Stimulated activated CD8-positive, alpha-beta memory T cell treated with anti-CD3 and anti-CD28 coated beads, Interleukin-15, amount 100 ng/mL, for 1 hour (primary cell): ENCODE measurements at regions not wholly inside any gene's neighbourhood (a gene's known extent, or its start where the extent isn't known, plus 50 kb on each side); places are given as distances from the start of the nearest gene placed in this dataset.
A peak's percentile ranks its signal among the peaks of the same experiment; 100 is the strongest.
"Not testable (repeated sequence)": the region's sequence is repeated elsewhere in the genome, so short reads cannot be mapped to it uniquely, and the experiment has no call there.

Experiments
- DNase-seq: peaks from one replicate; pipeline ENCODE4 v3.0.0-alpha.2; 2020; ENCODE audit warnings: low read depth

GRCh38 chr1:198934426-198934825, 295.6 kb downstream of the PTPRC start:
- no peak for DNase-seq

- DNase-seq, result peak; percentile 17
These were observed 296.1 kb downstream of the PTPRC start for GRCh38 chr1:198934901-198935305.

- no peak for DNase-seq
These were observed 296.6 kb downstream of the PTPRC start for GRCh38 chr1:198935306-198935921.

GRCh38 chr1:198936371-198937083, 297.7 kb downstream of the PTPRC start:
- DNase-seq, result no peak

- no peak for DNase-seq
These were observed 298.6 kb downstream of the PTPRC start for GRCh38 chr1:198937231-198938031.

- no peak for DNase-seq
These were observed 300.4 kb downstream of the PTPRC start for GRCh38 chr1:198939286-198939685.

- DNase-seq, result no peak
These were observed 301.1 kb downstream of the PTPRC start for GRCh38 chr1:198939956-198940355.

- no peak for DNase-seq
These were observed 303.6 kb downstream of the PTPRC start for GRCh38 chr1:198942466-198942865.

- no peak for DNase-seq
These were observed 304.8 kb downstream of the PTPRC start for GRCh38 chr1:198943484-198944187.

- DNase-seq, result no peak
These were observed 308.6 kb downstream of the PTPRC start for GRCh38 chr1:198947456-198947855.

GRCh38 chr1:198948895-198949659, 310.2 kb downstream of the PTPRC start:
- no peak for DNase-seq

GRCh38 chr1:198950036-198950435, 311.2 kb downstream of the PTPRC start:
- DNase-seq, result no peak

- DNase-seq, result no peak
These were observed 316.2 kb downstream of the PTPRC start for GRCh38 chr1:198955085-198955484.

- no peak for DNase-seq
These were observed 318.2 kb downstream of the PTPRC start for GRCh38 chr1:198957044-198957443.

- DNase-seq, result no peak
These were observed 320.2 kb downstream of the PTPRC start for GRCh38 chr1:198959032-198959431.

GRCh38 chr1:198959676-198960075, 320.8 kb downstream of the PTPRC start:
- no peak for DNase-seq

- DNase-seq, result not testable (repeated sequence)
These were observed 325.0 kb downstream of the PTPRC start for GRCh38 chr1:198963796-198964195.

GRCh38 chr1:198966519-198966918, 327.7 kb downstream of the PTPRC start:
- DNase-seq, result no peak

- DNase-seq, result no peak
These were observed 328.7 kb downstream of the PTPRC start for GRCh38 chr1:198967566-198967965.

GRCh38 chr1:198968866-198969265, 330.0 kb downstream of the PTPRC start:
- no peak for DNase-seq

GRCh38 chr1:198969981-198970380, 331.1 kb downstream of the PTPRC start:
- DNase-seq, result no peak

- DNase-seq, result no peak
These were observed 332.1 kb downstream of the PTPRC start for GRCh38 chr1:198970916-198971315.
